Islet precursor cell (in vitro differentiated cells): ENCODE measurements at regions not wholly inside any gene's neighbourhood (a gene's known extent, or its start where the extent isn't known, plus 50 kb on each side); places are given as distances from the start of the nearest gene placed in this dataset.
"Not testable (repeated sequence)": the region's sequence is repeated elsewhere in the genome, so short reads cannot be mapped to it uniquely, and the experiment has no call there.

Source experiments
- DNase-seq: peaks from one replicate; pipeline ENCODE4 v3.0.0-alpha.2; 2018

DNA sequence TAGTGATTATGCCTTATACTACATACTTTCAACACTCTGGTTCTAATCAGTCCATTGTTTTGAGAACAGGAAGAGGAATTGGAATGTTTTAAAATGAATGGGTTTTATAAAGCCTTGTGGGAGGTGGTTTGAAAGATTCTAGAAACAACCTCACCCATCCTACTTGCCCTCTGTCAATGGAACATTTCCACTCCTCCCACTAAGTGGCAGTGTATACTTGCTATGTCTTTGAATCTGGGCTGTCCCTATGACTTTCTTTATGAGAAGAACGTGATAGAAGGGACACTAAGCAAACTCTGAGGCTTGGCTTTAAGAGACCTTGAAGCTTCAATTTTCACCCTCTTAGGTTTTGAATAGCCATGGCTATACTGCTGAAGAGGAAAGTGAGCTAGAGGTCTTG lies 611.2 kb downstream of the PPP4R3C start:
- DNase-seq: no peak

DNA sequence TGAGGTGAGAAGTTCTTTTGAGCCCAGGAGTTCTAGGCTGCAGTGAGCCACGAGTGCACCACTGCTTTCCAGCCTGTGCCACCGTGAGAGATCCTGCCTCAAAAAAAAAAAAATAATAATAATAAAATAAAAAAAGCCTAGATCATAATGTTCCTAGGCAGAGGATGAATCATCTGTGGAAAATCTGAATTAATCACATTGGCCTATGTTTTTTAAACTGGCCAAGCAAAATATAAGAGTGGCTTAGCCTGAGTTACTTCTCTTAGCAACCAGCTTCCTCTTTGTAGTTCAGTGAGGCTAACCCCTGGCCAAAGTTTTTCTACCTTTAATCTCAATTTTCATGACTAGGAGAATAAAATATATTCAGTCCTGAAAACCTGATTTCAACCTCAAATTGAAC lies 614.6 kb downstream of the PPP4R3C start:
- DNase-seq: no peak

GRCh38 chrX:26845056-26845455 lies 618.1 kb downstream of the PPP4R3C start:
- no peak for DNase-seq

- no peak for DNase-seq
Observed at GRCh38 chrX:26822448-26822847, 606.5 kb downstream of the MAGEB5 start.

DNA sequence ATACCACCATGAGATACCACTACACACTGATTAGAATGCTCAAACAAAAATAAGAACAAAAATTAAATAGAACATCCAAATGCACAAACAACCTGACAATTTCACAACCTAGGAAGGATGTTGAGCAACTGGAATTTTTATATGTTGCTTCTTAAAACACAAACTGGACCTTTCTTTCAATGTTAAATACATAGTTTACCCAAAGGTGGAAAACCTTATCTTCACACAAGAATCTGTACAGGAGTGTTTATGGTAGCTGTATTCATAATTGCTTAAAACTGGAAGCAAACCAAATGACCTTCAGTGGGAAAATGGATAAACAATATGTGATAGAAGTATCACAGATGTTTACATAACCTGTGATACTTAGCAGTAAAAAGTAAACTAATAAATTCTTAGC lies 573.8 kb downstream of the MAGEB5 start:
- no peak for DNase-seq

DNA sequence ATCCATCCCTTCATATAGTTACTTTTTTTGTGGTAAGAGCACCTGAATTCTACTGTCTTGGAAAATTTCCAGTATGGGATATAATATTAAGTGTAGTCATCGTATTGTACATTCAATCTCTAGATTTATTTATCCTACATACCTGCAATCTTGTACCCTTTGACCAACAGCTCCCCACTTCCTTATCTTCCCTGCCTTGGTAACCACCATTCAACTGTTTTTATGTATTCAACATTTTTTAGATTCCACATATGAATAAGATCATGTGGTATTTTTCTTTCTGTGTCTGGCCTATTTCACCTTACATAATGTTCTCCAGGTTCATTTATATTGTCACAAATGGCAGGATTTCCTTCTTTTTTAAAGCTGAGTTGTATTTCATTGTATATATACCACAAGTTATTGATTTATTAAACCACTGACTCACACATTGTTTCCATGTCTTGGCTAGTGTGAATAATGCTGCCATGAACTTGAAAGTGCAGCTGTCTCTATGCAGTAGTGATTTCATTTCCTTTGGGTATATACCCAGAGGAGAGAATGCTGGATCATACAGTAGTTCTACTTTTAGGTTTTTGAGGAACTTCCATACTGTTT lies 572.5 kb downstream of the MAGEB5 start:
- no peak for DNase-seq

DNA sequence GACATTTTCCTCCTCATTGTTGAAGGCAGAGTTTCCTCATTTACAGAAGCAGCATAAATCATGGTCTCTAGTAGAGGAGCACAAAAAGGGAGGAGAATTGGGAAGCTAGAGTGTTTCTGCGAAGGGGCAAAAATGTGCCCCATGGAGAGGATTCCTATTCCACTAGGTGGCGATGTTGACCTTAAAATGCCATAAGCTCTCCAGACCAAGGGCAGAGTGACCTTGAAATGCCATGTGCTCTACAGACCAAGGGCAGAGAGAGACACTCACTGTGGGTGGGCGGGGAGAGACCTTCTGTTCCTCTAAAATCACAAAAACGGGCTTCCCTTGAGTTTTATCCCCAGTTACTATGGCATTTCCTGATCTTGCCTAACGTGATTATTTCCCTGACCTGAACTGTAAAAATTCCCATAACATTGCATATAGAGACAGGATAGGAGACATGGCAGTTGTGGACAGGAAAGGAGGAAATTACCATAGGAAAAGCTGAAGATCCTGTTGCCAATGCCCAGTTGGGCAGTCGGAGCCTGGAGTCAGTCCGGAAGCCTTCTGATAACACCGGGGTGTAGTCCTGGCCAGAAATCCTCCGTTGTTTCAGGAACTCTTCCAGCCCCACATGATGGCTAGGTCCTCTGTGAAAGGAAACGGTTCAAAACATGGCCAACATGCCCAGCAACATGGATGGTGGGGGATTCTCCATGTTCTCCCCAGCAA lies 567.7 kb downstream of the MAGEB5 start:
- DNase-seq: peak; percentile 46

DNA sequence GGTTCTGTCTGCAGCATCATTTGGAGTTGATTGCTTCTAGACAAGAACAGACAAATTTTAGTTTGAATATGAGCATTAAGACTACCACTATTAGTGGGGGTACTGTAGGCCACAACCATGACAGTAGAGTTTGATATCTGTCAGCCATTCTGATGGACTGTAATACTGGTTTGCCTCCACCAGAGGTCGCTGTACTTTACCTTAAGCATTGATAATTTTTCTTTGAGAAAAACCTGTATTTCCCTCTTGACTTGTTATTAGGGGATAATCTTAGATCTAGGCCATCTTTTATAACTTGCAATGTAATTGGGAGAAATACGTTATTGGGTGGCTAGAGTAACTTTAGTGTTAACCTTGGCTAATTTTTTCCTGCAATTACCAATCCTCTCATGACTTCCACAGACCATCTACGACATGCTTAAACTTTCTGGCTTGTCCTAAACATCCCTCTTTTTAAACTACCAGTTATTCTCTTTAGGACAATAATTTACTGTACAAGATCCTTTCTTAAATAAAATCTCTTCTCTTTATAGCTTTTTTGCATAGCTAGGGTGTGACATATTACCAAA lies 562.4 kb downstream of the MAGEB5 start:
- no peak for DNase-seq

- DNase-seq: no peak
Observed at GRCh38 chrX:26762253-26762652, 546.3 kb downstream of the MAGEB5 start.

DNA sequence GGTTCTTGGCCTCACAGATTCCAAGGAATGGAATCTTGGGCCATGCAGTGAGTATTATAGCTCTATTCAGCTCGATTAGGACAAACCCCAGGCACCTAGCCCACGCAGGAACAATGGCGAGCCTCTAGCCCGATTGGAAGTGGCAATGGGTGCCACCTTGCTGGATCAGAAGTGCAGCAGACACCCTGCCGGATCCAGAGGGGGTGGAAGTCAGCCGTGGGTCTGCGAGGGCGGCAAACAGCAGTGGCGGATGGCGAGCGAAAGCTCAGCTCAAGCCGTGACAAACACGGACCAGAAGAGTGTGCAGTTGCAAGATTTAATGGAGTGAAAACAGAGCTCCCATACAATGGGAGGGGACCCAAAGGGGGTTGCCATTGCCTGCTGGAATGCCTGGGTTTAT lies 539.8 kb downstream of the MAGEB5 start:
- not testable (repeated sequence) for DNase-seq

DNA sequence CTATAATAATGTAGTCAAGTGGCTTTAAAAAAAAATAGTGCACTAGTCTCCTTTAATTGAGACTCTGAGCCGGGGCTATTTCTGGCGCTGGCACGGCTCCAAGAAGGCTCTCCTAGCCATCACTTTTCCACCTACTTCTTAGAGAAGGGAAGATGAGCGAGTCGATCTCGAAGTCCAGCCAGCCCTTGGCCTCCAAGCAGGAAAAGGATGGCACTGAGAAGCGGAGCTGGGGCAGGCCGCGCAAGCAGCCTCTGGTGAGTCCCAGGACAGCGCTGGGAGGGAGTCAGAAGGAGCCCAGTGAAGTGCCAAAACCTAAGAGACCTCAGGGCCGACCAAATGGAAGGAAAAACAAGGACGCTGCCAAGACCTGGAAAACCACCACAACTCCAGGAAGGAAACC lies 531.9 kb downstream of the MAGEB5 start:
- DNase-seq: no peak

DNA sequence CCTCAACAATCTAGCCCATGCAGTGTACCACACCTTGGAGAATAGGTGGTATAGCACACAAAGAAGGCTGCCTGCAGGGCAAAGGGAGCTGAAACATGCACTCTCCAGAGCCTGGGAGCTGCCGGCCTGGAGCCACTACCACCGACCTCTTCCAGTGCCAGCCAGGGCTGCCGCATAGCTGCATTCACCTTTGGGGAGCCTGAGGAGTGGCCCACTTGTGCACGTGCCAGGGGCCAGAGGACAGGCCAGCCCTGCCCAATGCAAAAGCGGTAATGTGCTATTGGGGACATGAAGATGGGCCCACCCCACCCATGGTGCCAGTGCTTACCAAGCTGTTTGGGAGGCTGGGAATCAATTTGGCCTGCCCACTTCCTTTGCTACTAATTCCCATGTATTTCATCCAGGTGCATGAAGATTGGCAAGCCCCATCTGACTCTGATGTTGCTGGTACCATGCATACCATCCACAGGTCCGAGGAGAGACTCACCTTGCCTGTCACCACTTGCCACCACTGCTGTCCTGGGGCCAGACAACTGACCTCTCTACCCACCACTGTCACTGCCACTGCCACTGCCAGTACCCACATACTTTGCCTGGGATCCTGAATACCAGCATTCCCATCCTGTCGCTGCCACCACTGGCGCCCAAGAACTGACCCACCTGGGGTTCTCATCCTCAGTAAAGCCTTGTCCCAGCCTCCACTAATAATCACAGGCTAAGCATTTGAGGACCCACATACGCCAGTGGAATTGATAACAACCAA lies 506.9 kb downstream of the MAGEB5 start:
- DNase-seq: no peak

GRCh38 chrX:26672571-26672970 lies 456.6 kb downstream of the MAGEB5 start:
- no peak for DNase-seq

- no peak for DNase-seq
Observed at GRCh38 chrX:26670521-26670920, 454.6 kb downstream of the MAGEB5 start.

DNA sequence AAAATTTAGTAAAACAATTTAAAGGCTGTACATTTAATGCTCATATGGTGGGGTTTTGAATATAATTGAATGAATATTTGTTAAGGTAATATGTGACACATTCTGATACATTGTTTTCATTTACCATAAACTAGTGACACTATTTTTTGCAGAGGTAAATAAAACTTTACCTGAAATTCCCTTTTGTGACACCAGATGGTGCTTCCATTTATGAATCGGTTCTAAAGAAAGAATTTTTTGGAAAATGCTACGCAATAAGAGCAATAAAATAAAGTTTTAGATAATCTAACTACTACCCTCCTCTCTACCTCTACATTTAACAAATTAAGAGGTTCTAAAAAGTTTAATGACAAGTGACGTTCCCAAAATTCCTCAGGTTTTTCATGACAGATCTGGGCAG lies 448.9 kb downstream of the MAGEB5 start:
- no peak for DNase-seq

GRCh38 chrX:26653050-26653449 lies 437.1 kb downstream of the MAGEB5 start:
- no peak for DNase-seq

DNA sequence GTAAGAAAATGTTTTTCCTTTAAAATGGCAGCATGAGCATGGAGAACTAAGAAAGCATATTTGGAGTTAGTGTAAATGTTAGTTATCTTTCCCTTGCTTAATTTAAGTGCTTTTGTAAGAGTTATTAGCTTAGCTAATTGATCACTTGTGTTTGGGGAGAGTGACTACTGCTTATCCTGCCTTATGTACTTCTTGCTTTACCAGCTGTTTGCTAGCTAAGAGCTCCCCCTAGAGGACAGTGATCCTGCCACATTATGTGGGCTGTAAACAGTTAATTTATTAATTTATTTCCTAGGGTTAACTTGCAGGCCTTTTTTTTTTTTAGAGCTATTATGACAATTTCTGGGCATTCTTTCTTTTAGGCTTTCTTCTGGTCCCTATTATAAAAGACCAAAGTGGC lies 435.8 kb downstream of the MAGEB5 start:
- DNase-seq: no peak

DNA sequence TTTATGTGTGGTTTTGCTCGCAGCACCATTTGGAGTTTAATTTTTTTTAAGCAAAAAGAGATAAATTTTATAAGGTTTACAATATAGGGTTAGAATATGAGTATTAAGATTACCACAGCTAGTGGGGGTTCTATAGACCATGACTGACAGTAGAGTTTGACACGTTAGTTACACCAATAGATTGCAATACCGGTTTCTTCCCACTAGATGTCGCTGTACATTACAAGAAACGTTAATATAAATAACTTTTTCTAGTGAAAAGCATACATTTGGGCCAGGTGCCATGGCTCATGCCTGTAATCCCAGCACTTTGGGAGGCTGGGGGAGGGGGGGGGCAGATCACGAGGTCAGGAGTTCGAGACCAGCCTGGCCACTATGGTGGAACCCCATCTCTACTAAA lies 433.6 kb downstream of the MAGEB5 start:
- DNase-seq: no peak

DNA sequence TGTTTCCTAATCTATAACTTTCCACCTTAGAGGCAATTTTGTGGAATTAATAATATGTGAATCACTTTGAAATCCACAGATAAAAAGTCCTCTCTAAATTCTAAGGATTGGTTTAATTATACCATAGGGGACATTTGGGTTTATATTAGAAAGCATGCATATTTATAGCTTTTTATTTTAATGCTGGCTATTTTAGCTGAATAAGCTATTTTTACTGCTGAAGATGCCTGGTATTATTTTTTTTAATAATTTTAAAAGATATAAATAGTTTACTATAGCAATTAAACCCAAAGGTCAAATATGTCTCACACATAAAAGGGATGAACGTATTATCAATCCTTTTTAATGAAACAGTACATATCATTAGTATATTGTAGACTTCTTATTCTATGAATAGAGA lies 415.4 kb downstream of the MAGEB5 start:
- no peak for DNase-seq

DNA sequence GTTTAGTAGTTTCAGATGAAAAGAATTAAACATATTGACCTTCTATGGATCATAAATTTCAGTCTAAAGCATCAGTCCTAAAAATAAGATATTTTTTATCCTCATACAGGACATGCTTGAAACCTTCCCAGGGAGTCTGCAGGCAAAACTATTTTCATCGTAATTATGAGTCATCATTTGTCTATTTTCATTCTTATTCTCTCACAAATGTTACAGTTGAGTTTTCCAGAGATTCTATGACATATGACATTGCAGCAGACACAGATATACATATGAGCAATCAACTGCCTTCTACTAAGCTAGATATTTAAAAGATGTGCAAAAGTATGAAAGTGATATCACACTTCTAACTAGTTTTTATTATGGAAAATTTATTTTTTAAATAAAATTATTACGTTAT lies 398.0 kb downstream of the MAGEB5 start:
- no peak for DNase-seq

DNA sequence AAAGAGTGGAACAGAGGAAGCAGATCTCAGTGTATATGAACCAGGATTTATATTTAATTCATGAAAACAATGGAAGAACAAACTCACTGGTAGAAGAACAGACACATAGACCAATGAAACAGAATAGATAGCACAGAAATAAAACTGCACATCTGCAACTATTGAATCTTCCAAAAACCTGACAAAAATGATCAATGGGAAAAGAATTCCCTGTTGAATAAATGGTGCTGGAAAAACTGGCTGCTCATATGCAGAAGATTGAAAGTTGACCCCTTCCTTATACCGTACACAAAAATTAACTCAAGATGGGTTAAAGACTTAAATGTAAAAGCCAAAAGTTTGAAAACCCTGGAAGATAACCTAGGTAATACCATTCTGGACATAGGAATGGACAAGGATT lies 391.0 kb downstream of the MAGEB5 start:
- DNase-seq: no peak

GRCh38 chrX:26597981-26598380 lies 382.0 kb downstream of the MAGEB5 start:
- no peak for DNase-seq

GRCh38 chrX:26590849-26591248 lies 374.9 kb downstream of the MAGEB5 start:
- DNase-seq: no peak

DNA sequence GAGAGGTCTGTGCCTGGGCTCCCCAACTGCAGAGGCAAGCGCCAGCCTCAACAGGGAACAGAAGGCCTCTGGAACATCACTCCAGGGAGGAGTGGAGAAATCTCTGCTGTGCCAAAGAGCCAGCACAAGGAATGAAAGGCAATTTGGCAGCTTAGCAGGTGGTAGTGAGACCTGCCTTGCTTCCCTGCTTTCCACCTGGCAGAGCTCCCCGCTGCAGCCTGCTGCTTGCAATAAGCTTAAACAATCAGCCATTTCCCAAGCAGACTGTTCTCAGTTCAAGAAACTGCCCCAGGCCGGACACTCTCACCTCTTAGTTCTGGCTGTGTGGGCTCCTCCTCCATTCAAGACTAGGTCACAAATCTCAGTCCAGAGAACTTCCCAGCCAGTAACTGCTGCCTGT lies 370.6 kb downstream of the MAGEB5 start:
- peak; percentile 71 for DNase-seq
